ENCODE measurements at regions not wholly inside any gene's neighbourhood (a gene's known extent, or its start where the extent isn't known, plus 50 kb on each side); places are given as distances from the start of the nearest gene placed in this dataset.

GRCh38 chr13:54177466-54177865, 1148.9 kb downstream of the OLFM4 start:
- H3K36me3 ChIP-seq (ENCODE audit: control insufficient read depth in 2 of 3, insufficient read depth in 3 of 3, low read length in 3 of 3): no peaks in the 10 kb centered on the region
- FAIRE-seq: no peak
- no peak for TF ChIP-seq CTCF (IDR thresholded peaks at IDR 0.05; ENCODE audit: borderline replicate concordance, extremely low read depth, insufficient read depth)

GRCh38 chr13:54183166-54183565, 1154.6 kb downstream of the OLFM4 start:
- no peaks in the 10 kb centered on the region for H3K27me3 ChIP-seq (ENCODE audit: control insufficient read depth, insufficient read depth, low read length)
- H3K27ac ChIP-seq (ENCODE audit: low read depth in 2 of 2, low read length in 2 of 2): no peak overlapping the region
- no peak overlapping the region for H3K4me3 ChIP-seq (ENCODE audit: low read length in 3 of 3)
- DNase-seq (no peak), FAIRE-seq (no peak)
- intact Hi-C loops (cut with DNase I): no loop called here
- TF ChIP-seq CTCF (IDR thresholded peaks at IDR 0.05; ENCODE audit: borderline replicate concordance, extremely low read depth, insufficient read depth): no peak
- no peaks in the 10 kb centered on the region for H3K9me3 ChIP-seq (ENCODE audit: control insufficient read depth in 2 of 3, insufficient read depth in 1 of 3, low read length in 3 of 3)
- H3K9ac ChIP-seq (ENCODE audit: low read length in 3 of 3): no peak overlapping the region
- no peaks in the 10 kb centered on the region for H3K36me3 ChIP-seq (ENCODE audit: control insufficient read depth in 2 of 3, insufficient read depth in 3 of 3, low read length in 3 of 3)
- H3K4me1 ChIP-seq (ENCODE audit: control insufficient read depth in 2 of 3, insufficient read depth in 2 of 3, low read depth in 1 of 3, low read length in 3 of 3): no peaks in the 10 kb centered on the region

More at GRCh38 chr13:54177466-54177865, 1148.9 kb downstream of the OLFM4 start:
- no peak for DNase-seq
- no peak overlapping the region for H3K9ac ChIP-seq (ENCODE audit: low read length in 3 of 3)
- H3K9me3 ChIP-seq (ENCODE audit: control insufficient read depth in 2 of 3, insufficient read depth in 1 of 3, low read length in 3 of 3): no peaks in the 10 kb centered on the region
- no peaks in the 10 kb centered on the region for H3K4me1 ChIP-seq (ENCODE audit: control insufficient read depth in 2 of 3, insufficient read depth in 2 of 3, low read depth in 1 of 3, low read length in 3 of 3)
- H3K27me3 ChIP-seq (ENCODE audit: control insufficient read depth, insufficient read depth, low read length): no peaks in the 10 kb centered on the region
- H3K27ac ChIP-seq (ENCODE audit: low read depth in 2 of 2, low read length in 2 of 2): no peak overlapping the region
- no peak overlapping the region for H3K4me3 ChIP-seq (ENCODE audit: low read length in 3 of 3)
- intact Hi-C loops (cut with DNase I): no loop called here

- Histone ChIP-seq H3K4me1 (ENCODE audit: control insufficient read depth in 2 of 3, insufficient read depth in 2 of 3, low read depth in 1 of 3, low read length in 3 of 3) (no peaks in the 10 kb centered on the region), H3K9ac (ENCODE audit: low read length in 3 of 3) (no peak overlapping the region), H3K9me3 (ENCODE audit: control insufficient read depth in 2 of 3, insufficient read depth in 1 of 3, low read length in 3 of 3) (no peaks in the 10 kb centered on the region), H3K27ac (ENCODE audit: low read depth in 2 of 2, low read length in 2 of 2) (no peak overlapping the region), H3K36me3 (ENCODE audit: control insufficient read depth in 2 of 3, insufficient read depth in 3 of 3, low read length in 3 of 3) (no peaks in the 10 kb centered on the region), H3K4me3 (ENCODE audit: low read length in 3 of 3) (no peak overlapping the region), H3K27me3 (ENCODE audit: control insufficient read depth, insufficient read depth, low read length) (no peaks in the 10 kb centered on the region)
- TF ChIP-seq CTCF (IDR thresholded peaks at IDR 0.05; ENCODE audit: borderline replicate concordance, extremely low read depth, insufficient read depth): no peak
- intact Hi-C loops (cut with DNase I): no loop called here
- no peak for FAIRE-seq
- DNase-seq: no peak
Measured at GRCh38 chr13:54183728-54184127, 1155.1 kb downstream of the OLFM4 start.

GRCh38 chr13:54184576-54184975, 1156.0 kb downstream of the OLFM4 start:
- H3K4me1 ChIP-seq (ENCODE audit: control insufficient read depth in 2 of 3, insufficient read depth in 2 of 3, low read depth in 1 of 3, low read length in 3 of 3): no peaks in the 10 kb centered on the region
- H3K27me3 ChIP-seq (ENCODE audit: control insufficient read depth, insufficient read depth, low read length): no peaks in the 10 kb centered on the region
- H3K9me3 ChIP-seq (ENCODE audit: control insufficient read depth in 2 of 3, insufficient read depth in 1 of 3, low read length in 3 of 3): no peaks in the 10 kb centered on the region
- no peak overlapping the region for H3K27ac ChIP-seq (ENCODE audit: low read depth in 2 of 2, low read length in 2 of 2)
- no peak for FAIRE-seq
- no peak overlapping the region for H3K4me3 ChIP-seq (ENCODE audit: low read length in 3 of 3)
- no peak overlapping the region for H3K9ac ChIP-seq (ENCODE audit: low read length in 3 of 3)
- TF ChIP-seq CTCF (IDR thresholded peaks at IDR 0.05; ENCODE audit: borderline replicate concordance, extremely low read depth, insufficient read depth): no peak
- no peaks in the 10 kb centered on the region for H3K36me3 ChIP-seq (ENCODE audit: control insufficient read depth in 2 of 3, insufficient read depth in 3 of 3, low read length in 3 of 3)
- intact Hi-C loops (cut with DNase I): no loop called here
- no peak for DNase-seq

Data from kidney (tissue), 13 donors.